K562 (cell line): ENCODE measurements at regions not wholly inside any gene's neighbourhood (a gene's known extent, or its start where the extent isn't known, plus 50 kb on each side); places are given as distances from the start of the nearest gene placed in this dataset.
A peak's percentile ranks its signal among the peaks of the same experiment; 100 is the strongest.

Source experiments
- ATAC-seq: fragments of 200-7000 bp; cut with Tn5 transposase; 3 replicates; pipeline ENCODE4 v1.9.1; 2020; ENCODE audit warnings: moderate library complexity
- BruUV-seq: library from RNA; stranded (reverse); fragments of 400-500 nt; replicated peaks from 2 replicates; lab custom pipeline; 2021; lab: Mats Ljungman, UMichigan
- CTCF ChIA-PET: fragments of 300-600 bp; formaldehyde crosslinking; extraction: SDS; loops from one replicate; lab custom pipeline; 2021; ENCODE audit warnings: low intra/inter-chr PET ratio; lab: Yijun Ruan, JAX
- POLR2A ChIA-PET: fragments of 300-600, 350-650 bp; sonication (Branson Sonifier 250); formaldehyde crosslinking; extraction: SDS; loops from one replicate; lab custom pipeline; 2021; ENCODE audit warnings: antibody characterized with exemption, inconsistent platforms; lab: Yijun Ruan, JAX
- DNase-seq, 4 experiments: peaks; one replicate each; pipeline versions ENCODE4 v3.0.0 to v3.0.0-alpha.2; 2011 to 2018; ENCODE audit warnings: low spot score in 3 of 4, mixed read lengths in 3 of 4; ENCODE audit errors: extremely low read depth in 1 of 4
- FAIRE-seq: peaks from 2 replicates; lab custom pipeline; 2011; peaks lifted over from hg19 to GRCh38; lab: Jason Lieb, UNC
- H2AFZ ChIP-seq: 2 replicates; pipeline ENCODE4 v1.6.0; 2011; ENCODE audit warnings: low read depth, low read length, control low read depth, inconsistent platforms
- H3K27ac ChIP-seq: fragments of 200-600 bp; 3 replicates; pipeline ENCODE4 v1.8.0; 2011; ENCODE audit warnings: low read depth, mild to moderate bottlenecking, control low read depth, inconsistent platforms, low read length, moderate library complexity, mixed read lengths; ENCODE audit errors: extremely low read depth
- H3K27me3 ChIP-seq, 2 experiments: fragments of 300-600 bp in 1 of 2; 2 replicates in 1 of 2; 3 replicates in 1 of 2; pipeline versions ENCODE4 v1.6.0 to v1.8.0; 2011; ENCODE audit warnings: inconsistent platforms in 2 of 2, low read length in 2 of 2, mild to moderate bottlenecking in 1 of 2, mixed read lengths in 1 of 2, moderate library complexity in 1 of 2; ENCODE audit not compliant: control insufficient read depth in 2 of 2, insufficient read depth in 2 of 2
- H3K36me3 ChIP-seq: fragments of 300-600 bp; 3 replicates; pipeline ENCODE4 v1.8.0; 2011; ENCODE audit warnings: mild to moderate bottlenecking, low read length, inconsistent platforms; ENCODE audit not compliant: control insufficient read depth, insufficient read depth
- H3K4me1 ChIP-seq, 2 experiments: fragments of 200-600 bp in 1 of 2; replicated peaks in 1 of 2; 2 replicates in 1 of 2; 3 replicates in 1 of 2; pipeline versions ENCODE4 v1.5.1 to v1.8.0; 2011; ENCODE audit warnings: inconsistent platforms in 2 of 2, low read length in 2 of 2, mild to moderate bottlenecking in 1 of 2, mixed read lengths in 1 of 2, moderate library complexity in 1 of 2; ENCODE audit not compliant: control insufficient read depth in 2 of 2, insufficient read depth in 2 of 2
- H3K4me2 ChIP-seq: 2 replicates; pipeline ENCODE4 v1.6.1; 2011; ENCODE audit warnings: low read length, control low read depth, inconsistent platforms, mixed read lengths; ENCODE audit not compliant: insufficient read depth
- H3K4me3 ChIP-seq: fragments of 200-600 bp; sonication (generic), shearing (Covaris generic); 2 replicates; pipeline ENCODE4 v1.5.1; 2016; ENCODE audit warnings: control low read depth, inconsistent platforms
- H3K79me2 ChIP-seq: fragments of 200-600 bp; 3 replicates; pipeline ENCODE4 v1.8.0; 2011; ENCODE audit warnings: low read length, inconsistent platforms; ENCODE audit not compliant: control insufficient read depth, insufficient read depth
- H3K9ac ChIP-seq, 2 experiments: 2 replicates each; pipeline versions ENCODE4 v1.6.0 to v1.6.1; 2011; ENCODE audit warnings: low read depth in 2 of 2, low read length in 2 of 2, control low read depth in 1 of 2, inconsistent platforms in 1 of 2, mild to moderate bottlenecking in 1 of 2, mixed read lengths in 1 of 2; ENCODE audit not compliant: insufficient read depth in 1 of 2
- H3K9me1 ChIP-seq: one replicate; pipeline ENCODE4 v1.6.0; 2011; ENCODE audit warnings: inconsistent platforms, mild to moderate bottlenecking, low read length, moderate library complexity; ENCODE audit not compliant: control insufficient read depth, insufficient read depth
- H3K9me3 ChIP-seq: replicated peaks from 2 replicates; pipeline ENCODE4 v1.5.1; 2011; ENCODE audit warnings: low read depth, low read length, inconsistent platforms; ENCODE audit not compliant: control insufficient read depth, insufficient read depth
- H4K20me1 ChIP-seq: replicated peaks from 2 replicates; pipeline ENCODE4 v1.6.1; 2011; ENCODE audit warnings: low read length, inconsistent platforms, mixed read lengths; ENCODE audit not compliant: control insufficient read depth, insufficient read depth
- C11orf30 ChIP-seq: fragments of 450-650 bp; IDR thresholded peaks from 2 replicates; pipeline ENCODE4 v1.6.1; 2016; ENCODE audit warnings: low read depth, mild to moderate bottlenecking
- EP400 ChIP-seq: fragments of 450-650 bp; IDR thresholded peaks from 2 replicates; pipeline ENCODE4 v1.6.1; 2017; ENCODE audit warnings: antibody characterized with exemption, mild to moderate bottlenecking, moderate library complexity
- GABPA ChIP-seq: fragments of 200-800 bp; sonication (Bioruptor generic); conservative IDR thresholded peaks from 2 replicates; pipeline ENCODE4 v1.6.1; 2016; ENCODE audit warnings: low read depth, missing genetic modification characterization, missing compliant biosample characterization
- HNRNPH1 ChIP-seq: fragments of 200-400 bp; formaldehyde crosslinking; optimal IDR thresholded peaks from 2 replicates; pipeline ENCODE3; 2017; ENCODE audit warnings: low read depth, mild to moderate bottlenecking, low read length, moderate library complexity
- LEF1 ChIP-seq: fragments of 450-650 bp; IDR thresholded peaks from 2 replicates; pipeline ENCODE4 v1.6.1; 2016; ENCODE audit warnings: mild to moderate bottlenecking
- MYNN ChIP-seq, 2 experiments: sonication (generic); formaldehyde crosslinking in 1 of 2; IDR thresholded peaks; 2 replicates each; pipeline versions ENCODE4 v1.5.0 to v1.6.1; 2016 to 2020; ENCODE audit warnings: antibody characterized with exemption in 1 of 2, missing genetic modification reagents in 1 of 2
- OTX1 ChIP-seq: fragments of 450-650 bp; formaldehyde crosslinking; IDR thresholded peaks from 2 replicates; pipeline ENCODE4 v1.4.0; 2022; ENCODE audit warnings: mild to moderate bottlenecking
- RFX7 ChIP-seq: fragments of 250-450 bp; sonication (Bioruptor Pico); IDR thresholded peaks from 2 replicates; pipeline ENCODE4 v1.5.1; 2021; ENCODE audit warnings: mild to moderate bottlenecking
- SRSF7 ChIP-seq: fragments of 200-400 bp; formaldehyde crosslinking; optimal IDR thresholded peaks from 2 replicates; pipeline ENCODE3; 2017; ENCODE audit warnings: mild to moderate bottlenecking, low read depth, low read length
- STAT5A ChIP-seq: IDR thresholded peaks from 2 replicates; pipeline ENCODE4 v1.6.1; 2012; ENCODE audit warnings: low read length, inconsistent platforms, borderline replicate concordance
- ZNF217 ChIP-seq: sonication (generic); formaldehyde crosslinking; IDR thresholded peaks from 2 replicates; pipeline ENCODE4 v1.8.0; 2022; ENCODE audit warnings: mild to moderate bottlenecking, missing genetic modification reagents
- ZNF717 ChIP-seq: fragments of 250-450 bp; sonication (Bioruptor Pico); IDR thresholded peaks from 2 replicates; pipeline ENCODE4 v1.5.0; 2021
- WGBS: fragments of 100-300 bp; shearing (Covaris generic); methylation state at CpG from one replicate; pipeline ENCODE4 v1.1.6; 2016; ENCODE audit warnings: low coverage, mixed read lengths; ENCODE audit not compliant: insufficient coverage; ENCODE audit errors: missing lambda C conversion rate; 5-methylcytosine and 5-hydroxymethylcytosine counted together
- in situ Hi-C: fragments of 300-500 bp; cut with MboI; formaldehyde crosslinking; loops from 4 replicates; pipeline ENCODE4 v1.15.0; 2018; ENCODE audit warnings: inconsistent platforms, mixed read lengths
- intact Hi-C: fragments of 100-400 bp; cut with micrococcal nuclease; formaldehyde crosslinking; loops from 2 replicates; pipeline ENCODE4 v1.14.2; 2022
- TF ChIP-seq, protein P1 (sequence below): IDR thresholded peaks from 2 replicates; pipeline ENCODE4 v1.6.1; 2011; ENCODE audit warnings: borderline replicate concordance, low read depth, mild to moderate bottlenecking, moderate library complexity, low read length; ENCODE audit not compliant: insufficient read depth, poor library complexity, severe bottlenecking
- TF ChIP-seq, protein P2 (sequence below): fragments of 250-450 bp; sonication (Bioruptor Pico); IDR thresholded peaks from 2 replicates; pipeline ENCODE4 v1.4.0; 2020; ENCODE audit warnings: mild to moderate bottlenecking

DNA sequence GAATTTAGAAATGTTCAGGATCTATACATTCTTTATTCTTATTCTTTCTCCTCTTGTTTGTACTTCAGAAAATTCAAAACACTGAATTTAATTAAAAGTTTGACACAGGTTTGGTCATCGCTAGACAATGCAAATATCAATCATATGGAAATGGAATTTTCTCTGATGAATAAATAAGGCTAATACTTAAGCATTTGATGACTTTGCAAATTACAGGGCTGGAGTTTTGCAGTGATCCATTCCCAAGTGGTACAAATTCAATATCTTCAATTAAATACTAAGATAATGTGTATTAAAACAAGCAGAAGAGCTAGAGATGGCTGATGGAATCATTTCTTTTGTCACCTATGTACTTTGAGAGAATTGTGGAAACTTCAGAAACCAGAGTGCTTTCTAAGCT is 439.6 kb downstream of the DYNC2H1 start:
- TF ChIP-seq SRSF7 (no peak), C11orf30 (0 out of 2 replicates have a peak, but pooled peaks have one; percentile 9)
- no peak for FAIRE-seq
- no peak overlapping the region for H3K4me2 ChIP-seq
- no peaks in the 10 kb centered on the region for H4K20me1 ChIP-seq
- no peak overlapping the region for H2AFZ ChIP-seq
- DNase-seq, result no peak
- no peaks in the 10 kb centered on the region for H3K27me3 ChIP-seq
- no peak overlapping the region for H3K9ac ChIP-seq
- ChIA-PET CTCF (no interaction called here), POLR2A (no interaction called here)
- H3K4me1 ChIP-seq, result no peaks in the 10 kb centered on the region
- no peaks in the 10 kb centered on the region for H3K36me3 ChIP-seq
- no peaks in the 10 kb centered on the region for H3K9me3 ChIP-seq
- ATAC-seq, result no peak
- no peaks in the 10 kb centered on the region for H3K79me2 ChIP-seq
- H3K27ac ChIP-seq, result no peak overlapping the region
- H3K9me1 ChIP-seq, result no peaks in the 10 kb centered on the region
- in situ Hi-C loops, result no loop called here
- WGBS, result 8% methylated on average over 1 of the region's 1 CpG
- intact Hi-C loops, result no loop called here
- no peak overlapping the region for H3K4me3 ChIP-seq
- no TSS peak for BruUV-seq

DNA sequence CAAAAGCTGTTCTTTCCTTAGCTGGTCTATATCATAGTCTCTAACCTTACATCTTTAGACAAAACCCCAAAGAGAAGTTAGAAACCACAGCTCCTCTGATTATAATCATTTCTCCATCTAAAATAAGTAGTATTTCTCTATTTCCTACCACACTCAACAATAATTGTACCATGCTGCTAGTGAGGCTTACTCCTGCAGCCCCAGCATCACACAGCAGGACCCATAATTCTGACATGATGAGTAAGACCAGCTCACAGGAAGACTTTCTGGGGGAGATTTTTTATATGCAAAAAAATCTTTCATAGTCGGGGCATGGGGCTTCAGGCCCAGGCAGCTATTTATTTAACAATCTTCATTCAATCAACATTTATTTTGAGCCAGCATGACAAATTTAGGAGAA is 441.6 kb downstream of the DYNC2H1 start:
- in situ Hi-C loops (no loop called here), intact Hi-C loops (no loop called here)
- Histone ChIP-seq H3K9me3 (no peaks in the 10 kb centered on the region), H3K4me1 (no peaks in the 10 kb centered on the region), H3K9me1 (no peaks in the 10 kb centered on the region), H3K36me3 (no peaks in the 10 kb centered on the region), H3K79me2 (no peaks in the 10 kb centered on the region), H3K27me3 (no peaks in the 10 kb centered on the region), H3K4me2 (no peak overlapping the region), H3K27ac (no peak overlapping the region), H3K9ac (no peak overlapping the region), H3K4me3 (no peak overlapping the region), H2AFZ (no peak overlapping the region), H4K20me1 (no peaks in the 10 kb centered on the region)
- FAIRE-seq (no peak), DNase-seq (no peak), ATAC-seq (no peak)
- BruUV-seq, result no TSS peak
- 0% methylated on average over 1 of the region's 1 CpG for WGBS
- ChIA-PET POLR2A (no interaction called here), CTCF (no interaction called here)
- TF ChIP-seq, protein P1, sequence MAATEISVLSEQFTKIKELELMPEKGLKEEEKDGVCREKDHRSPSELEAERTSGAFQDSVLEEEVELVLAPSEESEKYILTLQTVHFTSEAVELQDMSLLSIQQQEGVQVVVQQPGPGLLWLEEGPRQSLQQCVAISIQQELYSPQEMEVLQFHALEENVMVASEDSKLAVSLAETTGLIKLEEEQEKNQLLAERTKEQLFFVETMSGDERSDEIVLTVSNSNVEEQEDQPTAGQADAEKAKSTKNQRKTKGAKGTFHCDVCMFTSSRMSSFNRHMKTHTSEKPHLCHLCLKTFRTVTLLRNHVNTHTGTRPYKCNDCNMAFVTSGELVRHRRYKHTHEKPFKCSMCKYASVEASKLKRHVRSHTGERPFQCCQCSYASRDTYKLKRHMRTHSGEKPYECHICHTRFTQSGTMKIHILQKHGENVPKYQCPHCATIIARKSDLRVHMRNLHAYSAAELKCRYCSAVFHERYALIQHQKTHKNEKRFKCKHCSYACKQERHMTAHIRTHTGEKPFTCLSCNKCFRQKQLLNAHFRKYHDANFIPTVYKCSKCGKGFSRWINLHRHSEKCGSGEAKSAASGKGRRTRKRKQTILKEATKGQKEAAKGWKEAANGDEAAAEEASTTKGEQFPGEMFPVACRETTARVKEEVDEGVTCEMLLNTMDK, result no peak
- no peak for TF ChIP-seq RFX7 (CRISPR knock-in tag)
- TF ChIP-seq, protein P2, sequence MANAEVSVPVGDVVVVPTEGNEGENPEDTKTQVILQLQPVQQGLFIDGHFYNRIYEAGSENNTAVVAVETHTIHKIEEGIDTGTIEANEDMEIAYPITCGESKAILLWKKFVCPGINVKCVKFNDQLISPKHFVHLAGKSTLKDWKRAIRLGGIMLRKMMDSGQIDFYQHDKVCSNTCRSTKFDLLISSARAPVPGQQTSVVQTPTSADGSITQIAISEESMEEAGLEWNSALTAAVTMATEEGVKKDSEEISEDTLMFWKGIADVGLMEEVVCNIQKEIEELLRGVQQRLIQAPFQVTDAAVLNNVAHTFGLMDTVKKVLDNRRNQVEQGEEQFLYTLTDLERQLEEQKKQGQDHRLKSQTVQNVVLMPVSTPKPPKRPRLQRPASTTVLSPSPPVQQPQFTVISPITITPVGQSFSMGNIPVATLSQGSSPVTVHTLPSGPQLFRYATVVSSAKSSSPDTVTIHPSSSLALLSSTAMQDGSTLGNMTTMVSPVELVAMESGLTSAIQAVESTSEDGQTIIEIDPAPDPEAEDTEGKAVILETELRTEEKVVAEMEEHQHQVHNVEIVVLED (CRISPR knock-in tag), result no peak
- TF ChIP-seq OTX1, result no peak
- TF ChIP-seq MYNN (IDR thresholded peaks at IDR 0.05), result no peak
- TF ChIP-seq MYNN (CRISPR knock-in tag; IDR thresholded peaks at IDR 0.05), result no peak
- TF ChIP-seq LEF1, result no peak
- no peak for TF ChIP-seq ZNF717 (CRISPR knock-in tag)
- TF ChIP-seq HNRNPH1, result no peak
- TF ChIP-seq STAT5A, result no peak
- no peak for TF ChIP-seq GABPA (tag)
- TF ChIP-seq ZNF217 (CRISPR knock-in tag), result no peak
- TF ChIP-seq EP400, result no peak
